Neutrophil (primary cell): ENCODE measurements at regions not wholly inside any gene's neighbourhood (a gene's known extent, or its start where the extent isn't known, plus 50 kb on each side); places are given as distances from the start of the nearest gene placed in this dataset.

Experiments used
- H3K27ac ChIP-seq: fragments of 200-600 bp; sonication (generic); 2 replicates; pipeline ENCODE4 v1.5.1; 2016; ENCODE audit warnings: mild to moderate bottlenecking, moderate library complexity
- H3K27me3 ChIP-seq: fragments of 200-600 bp; sonication (generic); 2 replicates; pipeline ENCODE4 v1.6.0; 2016; ENCODE audit warnings: mild to moderate bottlenecking
- H3K36me3 ChIP-seq: fragments of 200-600 bp; sonication (generic); 2 replicates; pipeline ENCODE4 v1.5.1; 2017
- H3K4me1 ChIP-seq, 2 experiments: fragments of 200-600 bp in 1 of 2; sonication (generic) in 1 of 2; 1 replicate in 1 of 2; 2 replicates in 1 of 2; pipeline versions ENCODE4 v1.5.1 to v1.6.1; 2013 to 2016; ENCODE audit warnings: low read depth in 1 of 2, low read length in 1 of 2, mild to moderate bottlenecking in 1 of 2, moderate library complexity in 1 of 2; ENCODE audit not compliant: control insufficient read depth in 1 of 2, insufficient read depth in 1 of 2
- H3K4me3 ChIP-seq, 2 experiments: fragments of 200-600 bp in 1 of 2; sonication (generic) in 1 of 2; 1 replicate in 1 of 2; 2 replicates in 1 of 2; pipeline ENCODE4 v1.5.1; 2013 to 2016; ENCODE audit warnings: low read depth in 1 of 2, low read length in 1 of 2, mild to moderate bottlenecking in 1 of 2, moderate library complexity in 1 of 2
- H3K9me3 ChIP-seq: fragments of 200-600 bp; sonication (generic); 2 replicates; pipeline ENCODE4 v1.5.1; 2016
- CTCF ChIP-seq: fragments of 200-600 bp; sonication (generic); IDR thresholded peaks from 2 replicates; pipeline ENCODE4 v1.5.1; 2016; ENCODE audit warnings: antibody characterized with exemption

- Histone ChIP-seq H3K4me3 (no peak overlapping the region), H3K9me3 (no peaks in the 10 kb centered on the region), H3K27me3 (no peaks in the 10 kb centered on the region), H3K4me1 (no peaks in the 10 kb centered on the region), H3K36me3 (no peaks in the 10 kb centered on the region), H3K27ac (no peak overlapping the region)
- TF ChIP-seq CTCF, result no peak
Measured at GRCh38 chr4:130855533-130855932, 1759.6 kb downstream of the C4orf33 start.

GRCh38 chr4:130859991-130860390 is 1764.0 kb downstream of the C4orf33 start:
- Histone ChIP-seq H3K27me3 (no peaks in the 10 kb centered on the region), H3K9me3 (no peaks in the 10 kb centered on the region), H3K27ac (no peak overlapping the region), H3K4me3 (no peak overlapping the region), H3K36me3 (no peaks in the 10 kb centered on the region), H3K4me1 (no peaks in the 10 kb centered on the region)
- TF ChIP-seq CTCF, result no peak

GRCh38 chr4:130896920-130897319 is 1801.0 kb downstream of the C4orf33 start:
- H3K36me3 ChIP-seq, result no peaks in the 10 kb centered on the region
- no peaks in the 10 kb centered on the region for H3K9me3 ChIP-seq
- H3K4me1 ChIP-seq, result no peaks in the 10 kb centered on the region
- H3K27me3 ChIP-seq, result no peaks in the 10 kb centered on the region
- H3K4me3 ChIP-seq, result no peak overlapping the region
- TF ChIP-seq CTCF, result no peak
- no peak overlapping the region for H3K27ac ChIP-seq

GRCh38 chr4:130901321-130901720 is 1805.4 kb downstream of the C4orf33 start:
- Histone ChIP-seq H3K9me3 (no peaks in the 10 kb centered on the region), H3K27me3 (no peaks in the 10 kb centered on the region), H3K27ac (no peak overlapping the region), H3K4me1 (no peaks in the 10 kb centered on the region), H3K4me3 (no peak overlapping the region), H3K36me3 (no peaks in the 10 kb centered on the region)
- no peak for TF ChIP-seq CTCF

GRCh38 chr4:130922955-130923354 is 1827.0 kb downstream of the C4orf33 start:
- Histone ChIP-seq H3K9me3 (no peaks in the 10 kb centered on the region), H3K4me3 (no peak overlapping the region), H3K4me1 (no peaks in the 10 kb centered on the region), H3K27ac (no peak overlapping the region), H3K36me3 (no peaks in the 10 kb centered on the region), H3K27me3 (no peaks in the 10 kb centered on the region)
- no peak for TF ChIP-seq CTCF

GRCh38 chr4:130955520-130955919 is 1859.6 kb downstream of the C4orf33 start:
- H3K4me3 ChIP-seq, result no peak overlapping the region
- no peaks in the 10 kb centered on the region for H3K9me3 ChIP-seq
- H3K4me1 ChIP-seq, result no peaks in the 10 kb centered on the region
- H3K27me3 ChIP-seq, result no peaks in the 10 kb centered on the region
- H3K36me3 ChIP-seq, result no peaks in the 10 kb centered on the region
- no peak overlapping the region for H3K27ac ChIP-seq
- no peak for TF ChIP-seq CTCF
